BJ (cell line): ENCODE measurements at regions not wholly inside any gene's neighbourhood (a gene's known extent, or its start where the extent isn't known, plus 50 kb on each side); places are given as distances from the start of the nearest gene placed in this dataset.

Source experiments
- CTCF ChIA-PET: fragments of 350-600 bp; formaldehyde crosslinking; extraction: SDS; loops from one replicate; lab custom pipeline; 2021; ENCODE audit warnings: antibody characterized with exemption, inconsistent platforms; lab: Yijun Ruan, JAX
- POLR2A ChIA-PET: fragments of 300-600 bp; sonication (Branson Sonifier 250); formaldehyde crosslinking; extraction: SDS; loops from one replicate; lab custom pipeline; 2021; ENCODE audit warnings: antibody characterized with exemption; lab: Charles Lee
- DNase-seq: peaks from one replicate; pipeline ENCODE4 v3.0.0-alpha.2; 2011; ENCODE audit warnings: low read depth
- H3K27me3 ChIP-seq: 2 replicates; pipeline ENCODE4 v1.6.0; 2011; ENCODE audit warnings: low read length; ENCODE audit not compliant: control insufficient read depth, insufficient read depth
- H3K36me3 ChIP-seq: 2 replicates; pipeline ENCODE4 v1.5.1; 2011; ENCODE audit warnings: low read length; ENCODE audit not compliant: control insufficient read depth, insufficient read depth
- H3K4me3 ChIP-seq: 2 replicates; pipeline ENCODE4 v1.5.1; 2011; ENCODE audit warnings: low read depth, mild to moderate bottlenecking, control low read depth, low read length
- TF ChIP-seq, protein P1 (sequence below): IDR thresholded peaks from 2 replicates; pipeline ENCODE4 v1.5.1; 2011; ENCODE audit warnings: low read depth, mild to moderate bottlenecking, control low read depth, inconsistent platforms, low read length, moderate library complexity; ENCODE audit not compliant: insufficient read depth

DNA sequence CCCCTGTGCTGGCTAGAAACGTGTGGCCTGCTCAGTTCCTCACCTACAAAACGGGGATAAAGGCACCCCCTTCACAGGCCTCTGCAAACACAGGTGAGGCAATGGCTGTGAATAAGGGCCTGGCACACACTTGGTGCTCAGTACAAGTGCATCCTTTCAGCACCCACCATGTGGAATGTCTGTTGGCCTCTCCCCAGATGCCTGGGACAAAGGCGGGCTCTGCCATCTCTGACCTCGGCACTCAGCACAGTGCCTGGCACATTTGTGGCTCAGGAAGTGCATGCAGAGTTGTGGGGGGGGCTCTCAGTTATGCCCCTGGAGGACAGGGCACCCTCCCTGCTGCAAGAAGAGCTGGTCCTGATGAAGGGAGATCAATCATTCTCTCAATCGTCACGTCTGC, 224.6 kb upstream of the RAB6C start:
- POLR2A ChIA-PET = no interaction called here
- no peaks in the 10 kb centered on the region for H3K36me3 ChIP-seq
- TF ChIP-seq, protein P1, sequence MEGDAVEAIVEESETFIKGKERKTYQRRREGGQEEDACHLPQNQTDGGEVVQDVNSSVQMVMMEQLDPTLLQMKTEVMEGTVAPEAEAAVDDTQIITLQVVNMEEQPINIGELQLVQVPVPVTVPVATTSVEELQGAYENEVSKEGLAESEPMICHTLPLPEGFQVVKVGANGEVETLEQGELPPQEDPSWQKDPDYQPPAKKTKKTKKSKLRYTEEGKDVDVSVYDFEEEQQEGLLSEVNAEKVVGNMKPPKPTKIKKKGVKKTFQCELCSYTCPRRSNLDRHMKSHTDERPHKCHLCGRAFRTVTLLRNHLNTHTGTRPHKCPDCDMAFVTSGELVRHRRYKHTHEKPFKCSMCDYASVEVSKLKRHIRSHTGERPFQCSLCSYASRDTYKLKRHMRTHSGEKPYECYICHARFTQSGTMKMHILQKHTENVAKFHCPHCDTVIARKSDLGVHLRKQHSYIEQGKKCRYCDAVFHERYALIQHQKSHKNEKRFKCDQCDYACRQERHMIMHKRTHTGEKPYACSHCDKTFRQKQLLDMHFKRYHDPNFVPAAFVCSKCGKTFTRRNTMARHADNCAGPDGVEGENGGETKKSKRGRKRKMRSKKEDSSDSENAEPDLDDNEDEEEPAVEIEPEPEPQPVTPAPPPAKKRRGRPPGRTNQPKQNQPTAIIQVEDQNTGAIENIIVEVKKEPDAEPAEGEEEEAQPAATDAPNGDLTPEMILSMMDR = no peak
- no peak overlapping the region for H3K4me3 ChIP-seq
- CTCF ChIA-PET = interaction anchor here (0.6 to 1.2 kb wide), 2 partner anchors 10 to 400 kb away, joined by 3 read pairs; no protein-coding TSS in a partner anchor
- no peaks in the 10 kb centered on the region for H3K27me3 ChIP-seq
- DNase-seq = no peak

DNA sequence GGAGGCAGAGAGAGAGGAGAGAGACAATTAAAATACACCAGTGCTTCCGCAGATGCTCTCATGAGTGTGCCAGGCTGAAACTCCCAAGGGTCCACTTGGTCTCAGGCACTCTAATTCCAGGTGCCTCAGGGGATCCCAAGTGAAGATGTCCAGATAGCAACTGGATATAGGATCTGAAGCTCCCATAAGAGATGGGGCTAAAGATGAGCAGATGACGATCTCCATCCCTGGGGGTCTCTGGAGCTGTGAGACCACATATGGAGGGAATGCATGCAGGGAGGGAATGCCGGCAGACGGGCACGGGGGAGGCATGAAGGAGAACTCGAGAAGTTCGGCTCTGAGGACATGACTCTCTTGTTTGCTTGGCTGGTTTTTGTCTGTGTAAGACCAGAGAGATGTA, 223.7 kb upstream of the RAB6C start:
- Histone ChIP-seq H3K4me3 (no peak overlapping the region), H3K36me3 (no peaks in the 10 kb centered on the region), H3K27me3 (no peaks in the 10 kb centered on the region)
- TF ChIP-seq, protein P1 = no peak
- DNase-seq = no peak
- ChIA-PET CTCF (interaction anchor here (1.2 kb wide), 1 partner anchor 11 kb away, joined by 3 read pairs; no protein-coding TSS in a partner anchor), POLR2A (no interaction called here)

DNA sequence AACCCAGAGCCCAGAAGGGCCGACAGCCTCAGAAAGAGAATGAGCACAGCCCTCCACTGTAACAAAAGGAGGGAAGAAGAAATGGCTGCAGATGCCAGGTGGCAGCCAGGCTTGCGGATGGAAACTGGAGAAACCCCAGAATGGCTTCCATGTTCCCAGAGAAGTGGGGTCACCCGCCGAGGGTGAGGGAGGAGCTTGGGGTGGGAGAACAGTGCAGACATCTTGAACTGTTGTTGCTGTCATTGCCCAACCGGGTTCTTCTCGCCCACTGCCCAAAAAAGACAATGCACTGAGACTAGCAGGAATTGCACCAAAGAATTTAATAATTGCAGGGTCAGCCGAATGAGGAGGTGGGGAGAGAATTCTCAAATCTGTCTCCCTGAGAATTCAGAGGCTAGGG, 223.2 kb upstream of the RAB6C start:
- TF ChIP-seq, protein P1 = no peak
- Histone ChIP-seq H3K4me3 (no peak overlapping the region), H3K27me3 (no peaks in the 10 kb centered on the region), H3K36me3 (no peaks in the 10 kb centered on the region)
- ChIA-PET CTCF (interaction anchor here (1.2 kb wide), 1 partner anchor 12 kb away, joined by 3 read pairs; no protein-coding TSS in a partner anchor), POLR2A (no interaction called here)
- no peak for DNase-seq

DNA sequence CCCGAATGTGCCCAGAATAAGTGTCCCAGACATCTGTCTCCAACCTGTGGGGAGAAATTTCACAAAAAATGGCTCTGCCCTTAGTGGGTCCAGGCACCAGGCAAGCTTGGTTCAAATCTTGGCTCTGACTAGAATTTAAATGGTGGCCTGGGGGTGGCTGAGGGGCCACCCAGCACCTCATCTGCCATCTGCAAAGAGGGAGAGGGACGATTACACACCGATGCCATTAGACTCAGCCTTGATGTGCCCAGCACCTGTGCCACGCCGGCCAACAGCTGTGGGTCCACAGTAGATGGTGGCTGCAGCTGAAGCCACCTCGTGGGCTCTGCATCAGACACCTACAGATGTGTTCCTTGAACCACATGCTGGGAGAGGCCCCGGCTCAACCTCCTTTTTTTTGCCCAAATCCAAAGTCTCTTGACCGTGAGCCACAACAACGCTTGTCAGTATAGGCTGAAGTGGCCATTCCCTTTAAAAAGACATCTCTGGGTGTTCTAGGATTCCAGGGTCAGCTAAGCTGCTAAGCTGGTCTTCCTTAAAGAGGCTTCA, 222.0 kb upstream of the RAB6C start:
- Histone ChIP-seq H3K27me3 (no peaks in the 10 kb centered on the region), H3K4me3 (no peak overlapping the region), H3K36me3 (no peaks in the 10 kb centered on the region)
- POLR2A ChIA-PET = no interaction called here
- DNase-seq = no peak
- TF ChIP-seq, protein P1 = no peak
- CTCF ChIA-PET = no interaction called here

DNA sequence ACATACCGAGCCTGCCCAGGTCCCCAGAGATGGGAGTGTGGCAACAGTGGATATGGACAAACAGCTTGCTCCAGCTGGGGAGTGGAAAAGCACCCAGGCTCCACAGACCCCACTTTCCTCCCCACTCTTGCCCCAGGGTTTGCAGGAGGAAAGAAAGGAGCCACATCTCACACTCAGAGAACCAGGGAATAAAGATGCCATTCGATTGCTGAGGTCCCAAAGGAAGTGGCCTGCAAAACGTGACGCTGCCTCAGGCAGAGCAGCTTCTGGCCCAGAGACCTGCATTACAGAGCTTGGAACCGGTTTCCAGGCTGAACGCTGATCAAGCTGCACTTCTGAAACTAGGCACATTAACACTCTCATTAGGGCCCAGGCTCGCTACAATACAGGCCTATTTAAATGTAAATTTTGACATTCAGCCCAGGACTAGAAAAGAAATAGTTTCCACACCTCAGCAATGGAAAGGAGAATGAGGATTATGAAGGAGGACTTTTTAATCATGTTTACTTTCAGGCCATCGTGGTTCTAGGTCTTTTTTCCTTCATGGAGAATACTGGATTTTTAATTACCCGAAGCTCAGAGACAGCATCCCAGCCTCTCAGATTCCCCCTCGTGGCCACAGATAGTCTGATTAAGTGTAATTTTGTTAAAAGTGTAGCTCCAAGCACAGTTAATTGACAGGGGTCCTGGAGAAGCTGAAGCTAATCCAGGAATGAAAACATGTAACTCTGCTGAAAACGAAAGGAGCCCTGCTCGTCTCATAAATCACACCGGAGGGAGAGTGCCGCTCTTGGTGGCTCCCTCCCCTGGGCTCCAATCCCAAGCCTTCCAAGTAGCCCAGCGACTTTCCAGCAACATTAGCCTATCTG, 221.3 kb upstream of the RAB6C start:
- Histone ChIP-seq H3K27me3 (no peaks in the 10 kb centered on the region), H3K4me3 (no peak overlapping the region), H3K36me3 (no peaks in the 10 kb centered on the region)
- no peak for DNase-seq
- TF ChIP-seq, protein P1 = no peak
- ChIA-PET CTCF (no interaction called here), POLR2A (no interaction called here)
